HEK293T (cell line): ENCODE measurements at regions not wholly inside any gene's neighbourhood (a gene's known extent, or its start where the extent isn't known, plus 50 kb on each side); places are given as distances from the start of the nearest gene placed in this dataset.

ENCODE experiments used
- CTCF ChIA-PET: fragments of 350-600 bp; formaldehyde crosslinking; extraction: SDS; loops from one replicate; lab custom pipeline; 2021; ENCODE audit warnings: antibody characterized with exemption, inconsistent platforms; lab: Yijun Ruan, JAX
- POLR2A ChIA-PET: fragments of 350-600 bp; formaldehyde crosslinking; extraction: SDS; loops from one replicate; lab custom pipeline; 2020; ENCODE audit warnings: antibody characterized with exemption, inconsistent platforms; lab: Yijun Ruan, JAX
- DNase-seq: peaks from one replicate; pipeline ENCODE4 v3.0.0; 2012; ENCODE audit warnings: mixed read lengths; ENCODE audit errors: extremely low spot score
- ARNT ChIP-seq: fragments of 450-650 bp; IDR thresholded peaks from 2 replicates; pipeline ENCODE4 v1.6.1; 2017; ENCODE audit warnings: mild to moderate bottlenecking
- BHLHE40 ChIP-seq: fragments of 450-650 bp; IDR thresholded peaks from 2 replicates; pipeline ENCODE4 v1.6.1; 2016; ENCODE audit warnings: mild to moderate bottlenecking, moderate library complexity, borderline replicate concordance
- CTBP1 ChIP-seq: fragments of 450-650 bp; IDR thresholded peaks from 2 replicates; pipeline ENCODE4 v1.6.1; 2016; ENCODE audit warnings: borderline replicate concordance
- ELF4 ChIP-seq: fragments of 450-650 bp; IDR thresholded peaks from 2 replicates; pipeline ENCODE4 v1.6.1; 2017; ENCODE audit warnings: antibody characterized with exemption
- FOXA1 ChIP-seq: fragments of 450-650 bp; IDR thresholded peaks from 2 replicates; pipeline ENCODE4 v1.6.1; 2016; ENCODE audit warnings: mild to moderate bottlenecking
- FOXK2 ChIP-seq: fragments of 450-650 bp; IDR thresholded peaks from 2 replicates; pipeline ENCODE4 v1.6.1; 2016; ENCODE audit warnings: mild to moderate bottlenecking
- FOXM1 ChIP-seq: fragments of 450-650 bp; IDR thresholded peaks from 2 replicates; pipeline ENCODE4 v1.6.1; 2017; ENCODE audit warnings: mild to moderate bottlenecking, borderline replicate concordance
- HDGF ChIP-seq: fragments of 450-650 bp; IDR thresholded peaks from 2 replicates; pipeline ENCODE4 v1.6.1; 2017; ENCODE audit warnings: antibody characterized with exemption, borderline replicate concordance
- L3MBTL2 ChIP-seq: fragments of 450-650 bp; conservative IDR thresholded peaks from 2 replicates; pipeline ENCODE4 v1.6.1; 2016; ENCODE audit warnings: mild to moderate bottlenecking
- LEF1 ChIP-seq: fragments of 450-650 bp; IDR thresholded peaks from 2 replicates; pipeline ENCODE4 v1.6.1; 2017; ENCODE audit warnings: mild to moderate bottlenecking, borderline replicate concordance
- NFRKB ChIP-seq: fragments of 450-650 bp; IDR thresholded peaks from 2 replicates; pipeline ENCODE4 v1.6.1; 2016; ENCODE audit warnings: mild to moderate bottlenecking, moderate library complexity
- PKNOX1 ChIP-seq: fragments of 450-650 bp; IDR thresholded peaks from 2 replicates; pipeline ENCODE4 v1.6.1; 2016
- SP1 ChIP-seq: fragments of 450-650 bp; IDR thresholded peaks from 2 replicates; pipeline ENCODE4 v1.6.1; 2017
- SUZ12 ChIP-seq: fragments of 450-650 bp; IDR thresholded peaks from 2 replicates; pipeline ENCODE4 v1.6.1; 2016; ENCODE audit warnings: mild to moderate bottlenecking
- TARDBP ChIP-seq: fragments of 450-650 bp; IDR thresholded peaks from 2 replicates; pipeline ENCODE4 v1.6.1; 2016
- ZNF384 ChIP-seq: fragments of 450-650 bp; IDR thresholded peaks from 2 replicates; pipeline ENCODE4 v1.6.1; 2016

DNA sequence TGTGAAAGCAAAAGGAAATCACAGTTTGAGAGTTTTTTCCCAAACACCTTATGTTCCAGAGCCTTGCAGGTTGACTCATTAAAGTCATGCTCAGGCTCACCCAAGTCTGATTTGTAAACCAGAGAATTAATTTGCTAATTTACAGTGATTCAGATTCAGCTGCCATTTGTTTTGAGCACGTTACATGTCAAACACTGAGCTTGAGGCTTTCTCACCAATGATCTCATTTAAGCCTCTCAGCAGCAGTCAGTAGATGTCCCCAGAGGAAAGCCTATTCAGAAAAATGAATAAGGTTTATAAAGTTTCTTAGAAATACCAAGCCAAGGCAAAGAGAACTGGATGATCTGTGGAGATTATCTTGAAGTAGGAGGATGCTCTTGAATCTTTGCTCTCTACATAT, 420.4 kb downstream of the HTR7 start:
- POLR2A ChIA-PET: no interaction called here
- TF ChIP-seq TARDBP (no peak), L3MBTL2 (no peak), FOXA1 (no peak), PKNOX1 (no peak), SUZ12 (no peak), NFRKB (no peak), LEF1 (no peak)
- CTCF ChIA-PET: no interaction called here

DNA sequence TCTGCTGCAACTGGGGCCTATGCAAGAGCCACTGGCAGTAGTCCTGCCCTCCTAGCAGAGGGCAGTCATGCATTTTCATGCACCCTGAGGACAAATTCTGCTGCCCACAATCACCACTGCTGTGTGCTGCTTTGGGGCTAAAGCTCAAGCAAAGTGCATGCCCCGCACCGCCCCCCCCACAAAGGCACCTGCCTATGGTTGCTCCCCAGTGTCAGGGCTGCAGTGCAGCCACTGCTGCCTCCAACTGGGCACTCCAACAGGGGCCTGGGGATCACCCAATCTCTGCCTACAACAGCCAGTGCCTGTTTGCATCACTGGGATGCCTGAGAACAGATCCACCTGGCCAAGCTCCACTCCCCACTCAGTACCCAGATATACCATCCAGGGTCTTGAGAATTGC, 417.0 kb downstream of the HTR7 start:
- TF ChIP-seq ARNT (no peak), NFRKB (no peak)
- CTCF ChIA-PET: no interaction called here
- no peak for DNase-seq
- POLR2A ChIA-PET: no interaction called here

More for the DNA sequence above, 420.4 kb downstream of the HTR7 start:
- DNase-seq: no peak

DNA sequence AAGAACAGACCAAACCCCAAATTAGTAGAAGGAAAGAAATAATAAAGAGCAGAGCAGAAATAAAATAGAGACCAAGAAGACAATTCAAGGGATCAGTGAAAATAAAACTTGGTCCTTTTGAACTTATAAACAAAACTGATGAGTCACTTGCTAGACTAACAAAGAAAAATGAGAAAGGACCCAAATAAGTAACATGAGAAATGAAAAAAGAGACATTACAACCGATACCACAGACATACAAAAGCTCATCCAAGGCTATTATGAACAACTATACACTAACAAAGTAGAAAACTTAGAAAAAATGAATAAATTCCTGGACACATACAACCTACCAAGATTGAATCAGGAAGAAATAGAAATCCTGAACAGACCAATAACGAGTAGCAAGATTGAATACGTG, 414.5 kb downstream of the HTR7 start:
- no peak for DNase-seq
- ChIA-PET CTCF (no interaction called here), POLR2A (no interaction called here)
- TF ChIP-seq FOXA1 (no peak), FOXM1 (no peak), CTBP1 (no peak), ARNT (no peak), ELF4 (no peak), NFRKB (no peak), ZNF384 (no peak), HDGF (no peak), LEF1 (no peak), TARDBP (no peak), BHLHE40 (no peak), SP1 (no peak)

GRCh38 chr10:90447831-90448230, 410.0 kb downstream of the HTR7 start:
- TF ChIP-seq HDGF: no peak
- no peak for TF ChIP-seq LEF1
- no peak for TF ChIP-seq SUZ12
- no peak for TF ChIP-seq FOXK2
- TF ChIP-seq ELF4: no peak
- no peak for TF ChIP-seq PKNOX1
- TF ChIP-seq NFRKB: no peak
- TF ChIP-seq L3MBTL2: no peak
- no peak for TF ChIP-seq ARNT
- TF ChIP-seq CTBP1: no peak
- TF ChIP-seq TARDBP: no peak
- no peak for TF ChIP-seq FOXM1
- no peak for TF ChIP-seq BHLHE40
- TF ChIP-seq SP1: no peak
- no peak for TF ChIP-seq ZNF384
- TF ChIP-seq FOXA1: no peak
- POLR2A ChIA-PET: no interaction called here
- DNase-seq: no peak
- CTCF ChIA-PET: no interaction called here

DNA sequence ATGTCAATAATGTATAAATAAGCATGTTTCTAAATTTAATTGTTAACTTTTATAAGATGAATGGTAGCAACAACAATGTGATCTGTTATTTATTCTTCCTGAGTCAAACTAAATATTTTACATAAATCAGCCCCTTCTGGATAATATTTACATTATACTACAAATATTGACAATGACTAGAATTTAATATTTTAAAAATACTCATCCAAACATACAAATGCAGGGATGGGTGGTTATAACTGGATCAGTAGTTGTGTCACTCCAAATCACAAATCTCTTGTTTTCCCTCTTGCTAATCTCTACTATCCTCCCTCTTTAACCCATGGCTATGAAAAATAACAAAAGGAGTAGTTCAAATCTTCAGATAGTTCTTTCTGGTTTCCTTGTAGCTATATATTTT, 407.0 kb downstream of the HTR7 start:
- CTCF ChIA-PET: no interaction called here
- POLR2A ChIA-PET: no interaction called here
- TF ChIP-seq LEF1 (no peak), PKNOX1 (no peak), FOXK2 (no peak), HDGF (no peak), ELF4 (no peak), SUZ12 (no peak), ZNF384 (no peak), CTBP1 (no peak), BHLHE40 (no peak), SP1 (no peak), ARNT (no peak), NFRKB (no peak), TARDBP (no peak), FOXA1 (no peak), L3MBTL2 (no peak), FOXM1 (no peak)
- DNase-seq: no peak

DNA sequence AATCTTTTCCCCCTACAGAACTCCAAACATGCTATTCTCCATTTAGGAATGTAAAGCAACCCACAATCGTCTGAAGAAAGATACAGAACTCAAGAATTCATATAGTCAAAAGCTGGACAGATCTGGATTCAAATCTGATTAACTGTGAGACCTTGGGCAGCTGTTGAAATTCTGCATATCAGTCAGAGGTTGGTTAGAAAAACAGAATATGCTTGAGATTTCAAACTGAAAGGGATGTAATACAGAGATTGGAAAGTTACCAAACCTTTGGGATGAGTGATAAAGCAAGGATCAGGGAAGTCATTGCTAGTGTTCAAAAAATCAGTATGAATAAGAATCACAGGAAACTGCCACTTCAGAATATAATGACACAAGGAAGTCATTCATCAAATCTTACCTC, 406.6 kb downstream of the HTR7 start:
- POLR2A ChIA-PET: no interaction called here
- TF ChIP-seq PKNOX1 (no peak), FOXA1 (no peak)
- CTCF ChIA-PET: no interaction called here
- no peak for DNase-seq

- no peak for TF ChIP-seq ZNF384
- no peak for TF ChIP-seq CTBP1
- no peak for TF ChIP-seq FOXK2
- TF ChIP-seq HDGF: no peak
- TF ChIP-seq ELF4: no peak
- no peak for TF ChIP-seq FOXA1
- no peak for TF ChIP-seq NFRKB
- no peak for TF ChIP-seq L3MBTL2
- no peak for TF ChIP-seq ARNT
- POLR2A ChIA-PET: no interaction called here
- CTCF ChIA-PET: no interaction called here
- DNase-seq: no peak
Observed at GRCh38 chr10:90458054-90458453, 399.8 kb downstream of the HTR7 start.
